ENCODE measurements at regions not wholly inside any gene's neighbourhood (a gene's known extent, or its start where the extent isn't known, plus 50 kb on each side); places are given as distances from the start of the nearest gene placed in this dataset.

DNA sequence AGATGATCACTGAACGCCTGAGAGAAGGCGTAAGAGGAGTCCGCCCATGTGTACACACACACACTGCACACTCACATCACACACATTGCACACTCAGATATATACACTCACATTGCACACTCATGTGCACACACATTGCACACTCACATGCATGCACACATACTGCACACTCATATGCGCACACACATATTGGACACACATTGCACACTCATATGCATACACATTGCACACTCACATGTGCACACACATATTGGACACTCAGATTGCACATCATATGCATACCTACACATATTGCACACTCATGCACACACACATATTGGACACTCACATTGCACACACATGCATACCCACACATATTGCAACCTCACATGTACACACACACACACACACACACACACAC is 163.2 kb downstream of the WSCD1 start:
- no peak for DNase-seq (ENCODE audit: low spot score)
- intact Hi-C loops (cut with DNase I): no loop called here

DNA sequence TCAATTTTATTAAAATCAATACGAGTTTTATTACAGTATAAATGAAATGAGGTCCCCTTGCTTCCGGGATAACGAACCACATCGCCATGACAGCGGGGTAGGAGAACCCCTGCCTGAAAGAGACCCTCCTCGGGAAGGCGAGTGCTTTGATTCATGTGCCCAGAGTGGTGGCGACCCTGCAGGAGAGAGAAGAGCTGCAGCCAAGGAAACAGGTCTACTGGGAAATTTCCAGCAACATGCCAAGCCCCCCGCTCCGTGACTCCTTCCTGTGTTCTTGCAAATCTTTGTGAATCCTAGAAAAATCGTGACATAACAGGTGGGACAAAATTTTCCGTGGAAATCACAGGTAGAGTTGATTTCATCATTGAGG is 162.5 kb downstream of the WSCD1 start:
- intact Hi-C loops (cut with DNase I): no loop called here
- DNase-seq (ENCODE audit: low spot score): no peak

DNA sequence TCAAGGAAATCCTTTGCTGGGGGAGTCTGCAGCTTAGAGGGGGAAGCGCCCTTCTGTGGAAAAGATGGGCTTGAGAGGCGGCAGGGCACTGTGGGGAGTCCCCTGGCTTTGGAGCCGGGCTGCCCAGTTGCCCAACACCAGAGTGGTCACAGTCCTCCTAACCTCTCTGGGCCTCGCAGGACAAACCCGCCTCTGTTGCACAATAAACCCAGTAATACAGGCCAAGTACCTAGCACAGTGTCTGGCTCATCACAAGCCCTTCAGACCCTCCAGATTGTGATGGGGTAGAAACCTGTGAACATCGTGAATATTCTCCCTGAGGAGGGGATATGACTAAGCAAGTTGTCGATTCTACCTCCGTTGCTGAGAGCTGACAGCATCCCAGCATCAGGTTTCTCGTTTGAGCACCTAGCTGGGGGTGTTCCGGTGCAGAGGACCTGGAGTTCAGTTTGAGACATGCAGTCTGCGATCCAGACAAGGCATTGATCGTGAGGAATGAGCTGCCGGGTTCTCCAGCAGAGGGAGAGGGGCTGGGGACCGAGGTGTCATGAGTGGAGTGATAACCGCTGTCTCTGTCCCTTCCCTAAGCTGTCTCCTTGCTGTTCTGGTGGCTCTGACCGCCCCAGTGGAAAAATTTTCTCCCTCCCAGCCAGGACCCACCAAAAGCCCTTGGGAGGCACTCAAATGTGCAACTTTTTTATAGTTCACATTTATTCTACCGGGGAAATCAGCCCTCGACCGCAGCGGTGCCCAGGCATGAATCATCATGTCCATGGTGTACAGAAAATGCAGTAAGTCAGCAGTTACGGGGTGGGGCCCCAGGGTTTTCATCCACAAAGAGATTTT is 161.9 kb downstream of the WSCD1 start:
- no peak for DNase-seq (ENCODE audit: low spot score)
- intact Hi-C loops (cut with DNase I): no loop called here

DNA sequence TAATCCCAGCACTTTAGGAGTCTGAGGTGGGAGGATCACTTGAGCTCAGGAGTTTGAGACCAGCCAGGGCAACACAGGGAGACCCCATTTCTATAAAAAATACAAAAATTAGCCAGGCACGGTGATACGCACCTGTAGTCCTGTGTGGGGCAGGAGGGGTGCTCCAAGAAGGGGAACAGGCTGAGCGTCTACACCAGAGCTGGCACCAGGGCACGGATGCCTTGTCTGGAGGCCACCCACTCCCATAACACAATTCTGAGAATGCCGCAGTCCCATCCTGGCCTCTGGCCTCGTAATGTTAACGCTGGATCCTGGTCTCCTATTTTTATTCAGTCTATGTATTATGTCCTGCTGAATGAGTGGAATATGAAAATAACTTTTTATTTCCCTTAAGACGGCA is 161.3 kb downstream of the WSCD1 start:
- DNase-seq (ENCODE audit: low spot score): no peak
- intact Hi-C loops (cut with DNase I): no loop called here

DNA sequence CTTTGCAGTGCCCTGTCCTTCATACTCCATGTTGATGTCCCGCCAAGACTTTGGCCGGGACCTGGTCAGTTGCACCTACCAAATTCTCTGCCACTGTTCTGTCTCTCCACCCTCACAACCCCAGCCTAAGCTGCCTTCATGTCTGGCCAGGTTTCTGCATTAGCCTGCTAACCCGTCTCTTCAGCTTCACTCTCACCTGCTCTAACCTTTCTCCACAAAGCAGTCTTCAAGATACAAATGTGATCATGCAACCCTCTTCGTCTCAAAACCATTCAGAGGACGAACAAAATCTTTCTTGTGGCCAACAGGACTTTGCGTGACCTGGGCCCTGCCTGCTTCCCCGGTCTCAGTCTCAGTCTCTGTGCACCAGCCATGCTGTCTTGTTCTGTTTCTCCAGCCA is 148.2 kb downstream of the WSCD1 start:
- intact Hi-C loops (cut with DNase I): no loop called here
- no peak for DNase-seq (ENCODE audit: low spot score)

DNA sequence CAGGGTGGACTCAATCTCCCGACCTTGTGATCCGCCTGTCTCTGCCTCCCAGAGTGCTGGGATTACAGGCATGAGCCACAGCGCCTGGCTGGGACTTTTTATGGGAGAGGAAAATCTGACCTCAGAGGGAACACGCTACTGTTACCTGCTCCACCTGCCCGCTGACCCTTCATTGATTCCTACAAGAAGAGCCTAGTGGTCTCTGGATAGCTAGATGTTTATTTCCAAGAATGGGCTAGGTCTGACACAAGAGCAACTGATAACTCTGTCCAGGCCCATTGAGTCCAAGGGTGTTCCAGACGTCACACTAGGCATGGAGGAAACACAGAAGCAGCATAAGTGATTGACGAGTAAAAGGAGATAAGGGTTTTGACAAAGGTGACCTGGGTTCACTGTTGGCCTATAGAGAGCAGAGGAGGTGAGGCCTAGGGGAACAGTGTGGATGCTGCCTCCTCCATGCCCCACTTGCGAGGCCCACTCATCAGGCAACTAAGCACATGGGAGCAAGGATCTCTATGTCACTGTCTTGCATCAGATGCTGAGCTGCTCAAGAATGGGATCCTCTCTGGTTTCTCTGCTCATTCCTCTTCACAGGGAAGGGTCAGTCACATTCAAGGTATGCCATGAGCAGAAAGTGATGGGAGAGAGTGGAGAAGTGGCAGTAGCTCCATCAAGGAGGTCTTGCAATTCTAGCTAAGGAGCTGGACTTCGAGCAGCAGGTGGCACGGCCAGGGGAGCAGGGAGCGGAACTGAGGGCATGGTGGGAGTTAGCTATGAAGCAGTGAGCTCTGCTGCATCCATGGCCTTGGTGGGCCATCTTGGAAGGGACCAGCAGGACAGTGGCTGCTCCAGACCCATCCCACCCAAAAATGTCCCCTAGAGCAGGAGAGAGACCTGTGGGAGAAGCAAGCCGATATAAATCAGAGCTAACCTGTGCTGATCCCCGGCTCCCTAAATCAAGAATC is 145.2 kb downstream of the WSCD1 start:
- intact Hi-C loops (cut with DNase I): no loop called here
- DNase-seq (ENCODE audit: low spot score): no peak

DNA sequence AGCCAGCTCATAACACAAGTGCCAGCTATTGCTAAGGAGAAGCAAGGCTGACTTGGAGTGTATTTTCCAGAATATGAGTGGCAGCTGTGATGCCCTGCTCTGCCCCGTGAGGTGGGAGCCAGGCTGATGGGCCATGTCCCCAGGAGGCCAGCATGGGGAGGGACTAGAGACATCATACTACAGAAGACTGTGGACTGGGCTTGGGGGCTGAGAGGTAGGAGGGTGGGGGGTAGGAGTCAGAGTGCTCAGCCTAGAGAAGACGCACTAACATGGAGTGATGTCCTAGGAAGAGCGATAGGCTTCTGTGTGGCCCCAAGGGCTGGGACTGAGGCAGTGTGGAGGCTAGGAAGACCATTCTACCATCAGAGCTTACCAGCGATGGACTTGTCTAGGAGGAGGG is 143.7 kb downstream of the WSCD1 start:
- DNase-seq (ENCODE audit: low spot score): no peak
- intact Hi-C loops (cut with DNase I): no loop called here

DNA sequence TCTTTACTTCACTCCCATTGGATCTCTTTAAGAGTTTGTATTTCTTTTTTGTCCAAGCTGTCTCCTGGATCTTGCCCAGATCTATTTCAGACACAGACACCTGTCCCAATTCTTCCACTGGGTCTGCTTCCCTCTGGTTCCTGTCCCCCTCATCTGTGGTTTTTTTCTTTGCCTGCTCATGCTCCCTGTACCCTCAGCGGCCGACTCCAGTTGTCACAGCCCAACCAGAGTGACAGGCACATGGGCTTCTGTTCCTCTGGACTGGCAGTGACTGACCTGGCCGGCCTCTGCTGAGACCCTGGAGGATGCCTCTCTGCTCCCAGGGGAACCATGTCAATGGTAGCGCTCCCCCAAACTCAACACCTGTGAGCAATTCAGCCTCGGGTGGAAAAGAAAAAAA is 142.6 kb downstream of the WSCD1 start:
- DNase-seq (ENCODE audit: low spot score): no peak
- intact Hi-C loops (cut with DNase I): no loop called here

DNA sequence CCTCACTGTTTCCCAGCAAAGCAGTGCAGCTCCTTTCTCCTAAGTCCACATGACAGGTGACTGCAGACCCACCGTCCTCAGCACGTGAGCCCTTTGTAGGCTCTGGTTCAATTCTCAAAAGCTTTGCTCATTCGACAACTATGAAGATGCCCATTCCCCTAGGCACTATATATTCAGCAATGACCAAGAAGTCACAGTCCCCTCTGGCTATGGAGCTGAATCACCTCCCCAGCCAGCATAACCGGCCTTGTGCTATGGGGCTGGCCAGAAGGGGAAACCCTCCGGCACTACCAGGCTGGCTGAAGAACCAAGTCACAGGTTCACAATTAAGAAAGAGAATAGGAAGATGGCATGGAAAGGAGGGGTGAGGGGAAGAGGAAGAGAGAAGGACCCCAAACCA is 139.7 kb downstream of the WSCD1 start:
- intact Hi-C loops (cut with DNase I): no loop called here

DNA sequence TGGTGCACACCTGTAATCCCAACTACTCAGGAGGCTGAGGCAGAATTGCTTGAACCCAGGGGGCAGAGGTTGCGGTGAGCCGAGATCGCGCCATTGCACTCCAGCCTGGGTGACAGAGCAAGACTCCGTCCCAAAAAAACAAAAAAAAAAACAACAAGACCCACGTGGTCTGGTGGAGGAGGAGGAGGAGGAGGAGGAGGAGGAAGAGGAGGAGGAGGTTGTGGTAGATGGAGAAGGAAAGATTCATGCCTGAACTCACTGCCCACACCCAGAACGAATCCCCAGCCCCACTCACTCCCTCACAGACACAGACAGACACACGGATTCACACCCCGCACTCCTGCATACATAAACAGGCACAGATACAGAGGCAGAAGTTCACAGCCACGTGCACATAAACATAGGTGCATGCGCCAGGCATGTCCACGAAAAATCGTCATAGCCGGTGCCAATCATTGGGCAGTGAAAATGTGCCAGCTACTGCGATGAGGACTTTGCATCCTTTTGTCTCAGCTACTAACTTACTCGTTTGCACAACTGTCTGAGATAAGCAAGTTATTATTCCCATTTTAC is 138.5 kb downstream of the WSCD1 start:
- intact Hi-C loops (cut with DNase I): no loop called here
- no peak for DNase-seq (ENCODE audit: low spot score)

More for the DNA sequence above, 139.7 kb downstream of the WSCD1 start:
- no peak for DNase-seq (ENCODE audit: low spot score)

DNA sequence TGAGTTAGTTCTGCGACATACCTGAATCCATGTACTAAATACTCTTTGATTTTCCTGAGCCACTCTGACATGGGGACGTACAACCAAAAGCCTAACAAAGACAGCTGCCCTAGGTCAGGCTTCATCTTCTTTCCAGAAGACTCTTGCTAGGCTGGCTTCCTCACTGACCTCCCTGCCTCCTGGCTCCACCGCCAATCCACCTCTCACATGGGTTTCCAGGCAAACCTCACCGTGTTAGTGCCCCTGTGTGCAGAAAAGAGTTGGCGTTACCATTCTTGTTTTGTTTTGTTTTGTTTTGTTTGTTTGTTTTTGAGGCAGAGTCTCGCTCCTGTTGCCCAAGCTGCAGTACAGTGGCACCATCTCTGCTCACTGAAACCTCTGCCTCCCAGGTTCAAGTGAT is 135.3 kb downstream of the WSCD1 start:
- intact Hi-C loops (cut with DNase I): no loop called here
- DNase-seq (ENCODE audit: low spot score): no peak

DNA sequence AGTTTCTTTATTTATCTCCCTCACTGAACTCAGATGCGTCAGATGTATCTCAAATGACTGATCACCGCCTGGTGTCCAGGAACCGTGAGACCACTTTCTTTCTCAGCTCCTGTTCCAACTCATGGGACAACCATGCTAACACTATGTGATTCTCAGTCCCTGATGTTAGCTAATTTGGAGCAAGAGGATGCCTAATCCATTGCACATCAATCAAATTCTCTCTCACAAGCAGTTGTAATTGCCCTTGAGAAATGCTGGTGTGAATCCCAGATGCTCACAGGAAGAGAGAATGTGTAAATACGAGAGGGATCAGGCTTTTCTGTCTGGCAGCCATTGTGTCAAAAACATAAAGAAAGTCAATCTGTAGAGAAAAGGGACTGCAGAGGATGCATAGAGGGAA is 134.9 kb downstream of the WSCD1 start:
- intact Hi-C loops (cut with DNase I): no loop called here
- DNase-seq (ENCODE audit: low spot score): no peak

DNA sequence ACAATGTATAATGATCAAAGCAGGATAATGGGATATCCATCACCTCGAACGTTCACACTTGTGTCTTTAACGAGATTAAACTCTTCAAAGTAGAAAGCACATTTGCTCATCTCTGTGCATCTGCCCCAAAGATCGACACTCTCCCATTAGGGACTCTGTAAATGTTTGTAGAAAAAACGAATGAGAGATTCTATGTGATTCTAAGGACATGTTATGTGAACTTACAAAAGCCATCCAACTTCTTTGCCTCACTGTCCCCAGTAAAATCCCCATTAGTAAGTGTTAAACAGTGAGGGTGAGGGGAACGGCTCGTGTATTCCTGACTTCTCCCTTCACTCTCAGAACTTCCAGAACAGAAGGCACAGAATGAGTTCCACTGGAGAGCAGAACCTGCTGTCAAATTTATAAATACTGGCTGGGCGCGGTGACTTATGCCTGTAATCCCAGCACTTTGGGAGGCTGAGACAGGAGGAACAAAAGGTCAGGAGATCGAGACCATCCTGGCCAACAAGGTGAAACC is 134.1 kb downstream of the WSCD1 start:
- DNase-seq (ENCODE audit: low spot score): no peak
- intact Hi-C loops (cut with DNase I): no loop called here

DNA sequence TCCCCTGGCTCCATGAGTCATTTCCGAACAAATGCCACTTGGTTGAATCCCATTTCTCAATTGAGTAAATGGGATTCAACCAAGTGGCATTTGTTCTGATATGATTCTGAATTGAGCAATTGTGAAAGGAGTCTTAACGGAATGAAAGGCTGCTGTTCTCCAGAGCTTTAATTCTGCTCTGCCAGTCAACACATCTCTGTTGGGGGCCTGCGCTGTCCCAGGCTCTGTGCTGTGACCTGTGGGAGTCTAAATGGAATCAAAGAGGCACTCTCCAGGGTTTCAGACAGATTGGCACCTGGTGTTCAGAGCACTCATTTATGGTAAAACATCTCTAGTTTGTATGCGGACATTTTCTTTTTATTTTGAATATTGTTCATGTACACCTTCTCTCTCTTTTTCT is 126.2 kb downstream of the WSCD1 start:
- DNase-seq (ENCODE audit: low spot score): no peak
- intact Hi-C loops (cut with DNase I): no loop called here

DNA sequence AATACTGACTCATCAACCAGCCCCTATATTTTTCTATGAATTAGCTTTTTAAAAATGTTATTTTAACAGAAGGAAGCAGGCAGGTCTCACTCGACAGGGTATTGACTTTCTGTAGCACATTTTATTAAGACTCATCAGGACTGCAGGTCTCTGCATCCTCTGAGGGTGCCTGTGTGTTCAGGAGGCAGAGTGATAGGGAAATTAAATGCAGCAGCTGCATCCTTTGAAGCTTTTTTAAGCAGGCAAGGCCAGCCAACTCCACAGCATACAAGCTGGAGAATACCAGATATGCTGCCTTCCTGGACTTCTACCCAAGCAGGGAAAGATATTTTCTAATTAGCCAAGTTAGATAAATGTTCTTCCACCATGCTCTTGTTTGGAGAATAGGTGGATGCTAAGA is 124.9 kb downstream of the WSCD1 start:
- intact Hi-C loops (cut with DNase I): no loop called here
- DNase-seq (ENCODE audit: low spot score): no peak

DNA sequence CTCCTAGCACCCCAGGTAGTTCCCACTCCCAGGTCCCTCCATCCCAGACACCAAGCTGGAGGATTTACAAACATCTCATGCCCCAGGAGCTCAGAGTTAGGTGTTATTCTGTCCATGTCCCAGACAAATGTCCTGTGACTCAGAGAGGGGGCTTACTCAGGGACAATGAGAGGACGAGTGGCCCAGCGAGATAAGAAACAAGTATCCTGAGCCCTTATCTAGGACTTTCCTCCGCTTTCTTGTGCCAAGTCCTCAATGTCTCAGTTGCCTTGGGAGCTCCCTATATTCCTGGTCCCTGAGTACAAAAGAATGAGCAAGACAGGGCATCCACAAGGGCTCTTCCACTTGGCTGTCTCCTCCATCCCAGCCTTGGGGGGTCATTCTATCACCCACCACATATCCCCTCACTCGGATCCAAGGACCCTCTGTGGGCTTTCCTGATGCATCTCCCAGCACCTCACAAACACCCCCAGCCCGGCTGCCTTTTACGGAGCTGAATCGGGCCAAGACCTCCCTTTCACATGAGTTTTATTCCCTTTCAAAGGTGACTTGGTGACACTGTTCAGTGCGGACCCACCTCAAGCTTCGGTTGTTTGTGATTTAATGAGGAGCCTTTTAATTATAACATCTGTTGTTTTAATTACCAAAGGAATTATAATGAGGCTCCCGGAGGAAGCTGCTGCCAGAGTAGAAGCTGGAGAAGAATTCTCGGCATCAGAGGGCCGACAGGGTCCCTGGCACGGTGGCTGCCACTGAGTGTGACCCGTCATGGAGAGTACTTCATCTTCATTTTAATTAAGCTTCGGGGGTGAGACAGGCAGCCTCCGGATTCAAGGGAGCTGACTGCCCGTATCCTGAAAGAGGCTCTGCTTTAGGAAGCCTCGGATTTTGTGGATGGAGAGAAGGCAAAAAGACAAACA is 121.5 kb downstream of the WSCD1 start:
- no peak for DNase-seq (ENCODE audit: low spot score)
- intact Hi-C loops (cut with DNase I): no loop called here

DNA sequence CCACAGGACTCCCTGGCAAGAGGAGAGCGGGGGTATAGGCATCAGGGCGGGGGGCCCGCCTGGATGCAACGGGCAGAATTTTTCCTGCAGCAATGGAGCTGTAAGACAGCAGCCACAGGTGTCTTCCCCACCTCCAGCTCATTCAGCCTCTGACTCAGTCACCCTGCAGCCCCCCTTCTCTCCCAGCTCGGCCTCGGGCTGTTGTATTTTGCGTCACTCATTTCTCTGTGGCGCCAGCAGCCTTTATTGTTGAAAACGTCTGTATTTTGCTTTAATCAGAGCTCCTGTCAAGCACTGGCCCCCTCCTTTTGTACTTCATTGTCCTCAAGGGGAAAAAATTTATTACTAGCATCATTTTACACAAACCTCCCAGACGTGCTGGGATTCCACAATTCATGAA is 117.7 kb downstream of the WSCD1 start:
- intact Hi-C loops (cut with DNase I): no loop called here
- DNase-seq (ENCODE audit: low spot score): no peak

DNA sequence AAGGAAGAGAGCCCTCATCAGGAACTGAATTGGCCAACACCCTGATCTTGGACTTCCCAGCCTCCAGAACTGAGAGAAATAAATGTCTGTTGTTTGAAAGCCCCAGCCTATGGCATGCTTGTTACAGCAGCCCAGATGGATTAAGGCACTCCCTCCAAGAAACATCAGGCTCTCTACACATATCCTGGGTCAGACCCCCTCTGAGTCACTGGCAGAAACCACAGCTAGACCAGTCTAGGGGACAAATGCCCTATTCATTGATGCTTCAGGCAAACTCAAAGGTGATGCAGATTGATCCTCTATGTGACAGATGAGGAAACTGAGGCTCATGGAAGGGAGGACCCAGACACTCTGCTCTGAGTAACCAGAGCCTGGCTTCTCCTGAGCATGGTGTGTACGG is 116.8 kb downstream of the WSCD1 start:
- no peak for DNase-seq (ENCODE audit: low spot score)
- intact Hi-C loops (cut with DNase I): no loop called here

DNA sequence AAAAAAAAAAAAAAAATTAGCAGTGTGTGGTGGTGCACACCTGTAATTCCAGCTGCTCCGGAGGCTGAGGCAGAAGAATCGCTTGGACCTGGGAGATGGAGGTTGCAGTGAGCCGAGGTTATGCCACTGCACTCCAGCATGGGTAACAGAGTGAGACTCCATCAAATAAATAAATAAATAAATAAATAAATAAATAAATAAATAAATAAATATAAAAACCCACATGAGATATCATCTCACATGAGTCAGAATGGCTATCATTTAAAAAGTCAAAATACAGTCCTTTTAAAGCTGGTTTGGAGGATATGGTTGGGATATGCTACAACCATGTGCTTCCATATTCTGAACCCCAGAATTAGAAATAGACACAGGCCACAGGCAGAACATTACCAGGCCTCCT is 114.3 kb downstream of the WSCD1 start:
- intact Hi-C loops (cut with DNase I): no loop called here
- no peak for DNase-seq (ENCODE audit: low spot score)

Measured in posterior vena cava (tissue), 2 donors.